ENCODE measurements at regions not wholly inside any gene's neighbourhood (a gene's known extent, or its start where the extent isn't known, plus 50 kb on each side); places are given as distances from the start of the nearest gene placed in this dataset.
"Not testable (repeated sequence)": the region's sequence is repeated elsewhere in the genome, so short reads cannot be mapped to it uniquely, and the experiment has no call there.

GRCh38 chr6:95877480-95877879, 138.3 kb upstream of the FUT9 start:
- H3K79me2 ChIP-seq (ENCODE audit: insufficient read depth): no peaks in the 10 kb centered on the region
- H3K36me3 ChIP-seq (ENCODE audit: low read depth): no peaks in the 10 kb centered on the region
- WGBS, 2 experiments (ENCODE audit: low coverage in 1 of 2, low lambda C conversion rate in 2 of 2, missing lambda C conversion rate in 2 of 2): 0 to 14% methylated on average over 1 of the region's 1 CpG
- H3K4me1 ChIP-seq (ENCODE audit: insufficient read depth): no peaks in the 10 kb centered on the region
- no peak overlapping the region for H3K4me3 ChIP-seq
- no peaks in the 10 kb centered on the region for H4K20me1 ChIP-seq (ENCODE audit: insufficient read depth)
- no peaks in the 10 kb centered on the region for H3F3A ChIP-seq (ENCODE audit: insufficient read depth)
- no peaks in the 10 kb centered on the region for H3K27me3 ChIP-seq (replicated peaks; ENCODE audit: insufficient read depth)
- no peak overlapping the region for H3K4me2 ChIP-seq (ENCODE audit: unreplicated experiment)
- in situ Hi-C loops (cut with MboI): no loop called here
- H3K9me2 ChIP-seq (ENCODE audit: insufficient read depth): no peaks in the 10 kb centered on the region
- TF ChIP-seq EZH2phosphoT487 (IDR thresholded peaks at IDR 0.05; ENCODE audit: insufficient read depth, low read depth) (no peak), EZH2 (IDR thresholded peaks at IDR 0.05; ENCODE audit: insufficient read depth, poor library complexity, severe bottlenecking) (no peak)
- H3K9me3 ChIP-seq (ENCODE audit: low read depth): no peaks in the 10 kb centered on the region
- H3K9ac ChIP-seq: no peak overlapping the region
- DNase-seq: no peak
- no peak overlapping the region for H2AFZ ChIP-seq
- H3K27ac ChIP-seq: no peak overlapping the region

DNA sequence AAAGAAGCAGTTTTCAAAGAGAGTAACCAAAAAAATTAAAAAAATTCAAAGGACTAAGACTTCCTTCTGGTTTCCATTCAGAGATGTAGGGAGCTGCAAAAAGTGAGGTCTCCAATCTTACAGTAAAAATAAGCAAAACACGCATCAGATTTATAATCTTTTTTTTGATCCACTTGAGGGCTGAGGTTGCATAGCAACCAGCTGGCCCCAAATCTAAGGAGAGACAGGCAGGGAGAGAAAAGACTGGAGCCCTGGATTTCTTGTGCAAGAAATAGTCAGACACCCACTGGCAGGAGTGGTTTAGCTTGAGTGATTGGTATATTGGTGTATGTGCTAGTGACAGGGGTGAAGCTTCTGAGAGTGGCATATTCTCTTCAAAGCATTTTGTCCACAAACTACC, 135.9 kb upstream of the FUT9 start:
- Histone ChIP-seq H3K9me2 (ENCODE audit: insufficient read depth) (no peaks in the 10 kb centered on the region), H3K36me3 (ENCODE audit: low read depth) (no peaks in the 10 kb centered on the region), H3K4me1 (ENCODE audit: insufficient read depth) (no peaks in the 10 kb centered on the region), H3K4me2 (ENCODE audit: unreplicated experiment) (no peak overlapping the region), H3K4me3 (no peak overlapping the region), H3K27ac (no peak overlapping the region), H3K27me3 (replicated peaks; ENCODE audit: insufficient read depth) (no peaks in the 10 kb centered on the region), H3K79me2 (ENCODE audit: insufficient read depth) (no peaks in the 10 kb centered on the region), H3F3A (ENCODE audit: insufficient read depth) (no peaks in the 10 kb centered on the region), H3K9me3 (ENCODE audit: low read depth) (no peaks in the 10 kb centered on the region), H2AFZ (no peak overlapping the region), H3K9ac (no peak overlapping the region), H4K20me1 (ENCODE audit: insufficient read depth) (no peaks in the 10 kb centered on the region)
- TF ChIP-seq EZH2 (IDR thresholded peaks at IDR 0.05; ENCODE audit: insufficient read depth, poor library complexity, severe bottlenecking): no peak
- no peak for TF ChIP-seq EZH2phosphoT487 (IDR thresholded peaks at IDR 0.05; ENCODE audit: insufficient read depth, low read depth)
- DNase-seq: no peak
- in situ Hi-C loops (cut with MboI): no loop called here
- 0 to 3% methylated on average over 1 of the region's 1 CpG for WGBS, 2 experiments (ENCODE audit: low coverage in 1 of 2, low lambda C conversion rate in 2 of 2, missing lambda C conversion rate in 2 of 2)

- Histone ChIP-seq H3K27ac (no peak overlapping the region), H4K20me1 (ENCODE audit: insufficient read depth) (no peaks in the 10 kb centered on the region), H3K9me2 (ENCODE audit: insufficient read depth) (no peaks in the 10 kb centered on the region), H3F3A (ENCODE audit: insufficient read depth) (no peaks in the 10 kb centered on the region), H3K4me3 (no peak overlapping the region), H3K9ac (no peak overlapping the region), H3K9me3 (ENCODE audit: low read depth) (no peaks in the 10 kb centered on the region), H3K27me3 (replicated peaks; ENCODE audit: insufficient read depth) (no peaks in the 10 kb centered on the region), H3K4me1 (ENCODE audit: insufficient read depth) (no peaks in the 10 kb centered on the region), H3K36me3 (ENCODE audit: low read depth) (no peaks in the 10 kb centered on the region), H3K79me2 (ENCODE audit: insufficient read depth) (no peaks in the 10 kb centered on the region), H2AFZ (no peak overlapping the region), H3K4me2 (ENCODE audit: unreplicated experiment) (no peak overlapping the region)
- TF ChIP-seq EZH2 (IDR thresholded peaks at IDR 0.05; ENCODE audit: insufficient read depth, poor library complexity, severe bottlenecking): no peak
- TF ChIP-seq EZH2phosphoT487 (IDR thresholded peaks at IDR 0.05; ENCODE audit: insufficient read depth, low read depth): no peak
- no peak for DNase-seq
- in situ Hi-C loops (cut with MboI): no loop called here
- WGBS, 2 experiments (ENCODE audit: low coverage in 1 of 2, low lambda C conversion rate in 2 of 2, missing lambda C conversion rate in 2 of 2): 16 to 25% methylated on average over 4 of the region's 4 CpGs
Observed at GRCh38 chr6:95882371-95882770, 133.4 kb upstream of the FUT9 start.

- in situ Hi-C loops (cut with MboI): not testable (repeated sequence)
Observed at GRCh38 chr6:95888711-95889110, 127.1 kb upstream of the FUT9 start.

DNA sequence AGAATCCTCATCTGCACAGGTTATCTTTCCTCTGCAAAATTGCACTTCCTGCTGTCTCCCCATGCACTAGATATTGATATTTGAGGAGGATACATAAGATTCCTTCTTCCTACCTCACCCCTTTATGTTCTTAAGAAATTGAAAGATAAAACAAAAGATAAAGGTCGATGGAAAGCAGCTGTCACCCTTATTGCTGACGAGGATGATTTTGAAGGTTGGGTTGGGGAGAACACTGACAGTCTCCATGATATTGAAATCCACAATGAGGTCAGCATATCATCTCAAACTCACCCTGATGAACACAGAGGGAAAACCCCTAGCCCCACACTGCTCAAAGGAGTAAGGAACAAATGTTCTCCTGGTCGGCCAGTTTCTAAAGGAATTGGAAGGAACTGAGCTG, 110.6 kb upstream of the FUT9 start:
- in situ Hi-C loops (cut with MboI): no loop called here
- no peak for DNase-seq
- H3K27ac ChIP-seq: no peak overlapping the region
- H4K20me1 ChIP-seq (ENCODE audit: insufficient read depth): no peaks in the 10 kb centered on the region
- H3K4me2 ChIP-seq (ENCODE audit: unreplicated experiment): no peak overlapping the region
- H3K27me3 ChIP-seq (replicated peaks; ENCODE audit: insufficient read depth): no peaks in the 10 kb centered on the region
- H3K36me3 ChIP-seq (ENCODE audit: low read depth): no peaks in the 10 kb centered on the region
- WGBS, 2 experiments (ENCODE audit: low coverage in 1 of 2, low lambda C conversion rate in 2 of 2, missing lambda C conversion rate in 2 of 2): 4 to 5% methylated on average over 3 of the region's 3 CpGs
- H3K4me1 ChIP-seq (ENCODE audit: insufficient read depth): no peaks in the 10 kb centered on the region
- H2AFZ ChIP-seq: no peak overlapping the region
- H3K9ac ChIP-seq: no peak overlapping the region
- H3K9me3 ChIP-seq (ENCODE audit: low read depth): peaks cover 7% of the 10 kb centered on the region
- no peaks in the 10 kb centered on the region for H3K9me2 ChIP-seq (ENCODE audit: insufficient read depth)
- H3F3A ChIP-seq (ENCODE audit: insufficient read depth): no peaks in the 10 kb centered on the region
- no peak overlapping the region for H3K4me3 ChIP-seq
- TF ChIP-seq EZH2phosphoT487 (IDR thresholded peaks at IDR 0.05; ENCODE audit: insufficient read depth, low read depth) (no peak), EZH2 (IDR thresholded peaks at IDR 0.05; ENCODE audit: insufficient read depth, poor library complexity, severe bottlenecking) (no peak)
- H3K79me2 ChIP-seq (ENCODE audit: insufficient read depth): no peaks in the 10 kb centered on the region

More at GRCh38 chr6:95888711-95889110, 127.1 kb upstream of the FUT9 start:
- not testable (repeated sequence) for H3K4me2 ChIP-seq (ENCODE audit: unreplicated experiment); H3K27me3 ChIP-seq (replicated peaks; ENCODE audit: insufficient read depth); H3K9ac ChIP-seq; DNase-seq; H4K20me1 ChIP-seq (ENCODE audit: insufficient read depth); H3K36me3 ChIP-seq (ENCODE audit: low read depth); H3F3A ChIP-seq (ENCODE audit: insufficient read depth); H3K27ac ChIP-seq; H2AFZ ChIP-seq; H3K9me3 ChIP-seq (ENCODE audit: low read depth); H3K4me3 ChIP-seq; H3K4me1 ChIP-seq (ENCODE audit: insufficient read depth); H3K79me2 ChIP-seq (ENCODE audit: insufficient read depth); H3K9me2 ChIP-seq (ENCODE audit: insufficient read depth)
- WGBS, 2 experiments (ENCODE audit: low coverage in 1 of 2, low lambda C conversion rate in 2 of 2, missing lambda C conversion rate in 2 of 2): 22 to 28% methylated on average over 2 of the region's 2 CpGs
